Uterus (tissue), 3 donors: ENCODE measurements at regions not wholly inside any gene's neighbourhood (a gene's known extent, or its start where the extent isn't known, plus 50 kb on each side); places are given as distances from the start of the nearest gene placed in this dataset.

Experiments used
- DNase-seq, 2 donors: peaks; one replicate each; pipeline ENCODE4 v3.0.0-alpha.2; 2019 to 2020
- H3K27ac ChIP-seq, 2 donors: fragments of 200-600 bp; sonication (generic); 1 replicate in 1 of 2; 2 replicates in 1 of 2; pipeline ENCODE4 v1.5.1; 2016 to 2018
- H3K27me3 ChIP-seq, 2 donors: fragments of 200-600 bp; sonication (generic); one replicate each; pipeline ENCODE4 v1.5.1; 2018 to 2019; ENCODE audit warnings: control low read depth in 1 of 2
- H3K36me3 ChIP-seq, 2 donors: fragments of 200-600 bp; sonication (generic); one replicate each; pipeline ENCODE4 v1.5.1; 2019; ENCODE audit warnings: control low read depth in 1 of 2
- H3K4me1 ChIP-seq, 2 donors: fragments of 200-600 bp; sonication (generic); one replicate each; pipeline ENCODE4 v1.5.1; 2018 to 2019; ENCODE audit warnings: control low read depth in 1 of 2
- H3K4me3 ChIP-seq, 2 donors: fragments of 200-600 bp; sonication (generic); 1 replicate in 1 of 2; 2 replicates in 1 of 2; pipeline ENCODE4 v1.5.1; 2018 to 2019; ENCODE audit warnings: mild to moderate bottlenecking in 1 of 2
- H3K9me3 ChIP-seq, 2 donors: fragments of 200-600 bp; sonication (generic); one replicate each; pipeline ENCODE4 v1.5.1; 2019; ENCODE audit warnings: control low read depth in 1 of 2
- POLR2A ChIP-seq, 2 donors: fragments of 450-650 bp; IDR thresholded peaks; one replicate each; pipeline ENCODE4 v1.6.1; 2016; ENCODE audit warnings: antibody characterized with exemption in 2 of 2, mild to moderate bottlenecking in 1 of 2, moderate library complexity in 1 of 2
- intact Hi-C: fragments of 100-400 bp; cut with DNase I; formaldehyde crosslinking; loops from one replicate; pipeline ENCODE4 v1.15.1; 2023; ENCODE audit warnings: low total_unique reads
- TF ChIP-seq, protein P1 (sequence below), 4 experiments: fragments of 200-600 bp in 2 of 4; fragments of 450-650 bp in 2 of 4; sonication (generic) in 2 of 4; IDR thresholded peaks; one replicate each; pipeline ENCODE4 v1.5.1; 2016 to 2019; ENCODE audit warnings: antibody characterized with exemption in 4 of 4, mild to moderate bottlenecking in 2 of 4, moderate library complexity in 1 of 4
- donor health status: DM: yes; HTN: yes; CAD: no.

DNA sequence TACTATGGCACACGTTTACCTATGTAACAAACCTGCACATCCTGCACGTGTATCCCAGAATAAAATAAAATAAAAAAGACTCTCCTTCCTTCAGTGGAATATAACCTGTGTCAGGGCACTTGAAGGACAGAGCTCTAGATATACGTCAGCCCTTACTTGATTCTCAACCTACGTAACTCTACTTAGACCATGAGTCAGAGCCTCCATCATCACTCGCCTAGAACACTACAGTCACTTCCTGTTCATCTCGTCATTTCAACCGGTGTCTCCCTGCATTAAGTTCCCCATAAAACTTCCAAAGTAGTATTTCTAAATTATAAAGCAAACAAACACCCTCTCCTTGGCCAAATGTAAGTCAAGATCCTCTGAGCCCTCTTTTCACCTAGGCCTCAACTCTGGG, 243.5 kb upstream of the CCNG1 start:
- no peaks in the 10 kb centered on the region for H3K36me3 ChIP-seq
- DNase-seq, result no peak
- no peak overlapping the region for H3K4me3 ChIP-seq
- no peak for TF ChIP-seq POLR2A (IDR thresholded peaks at IDR 0.05)
- TF ChIP-seq, protein P1, sequence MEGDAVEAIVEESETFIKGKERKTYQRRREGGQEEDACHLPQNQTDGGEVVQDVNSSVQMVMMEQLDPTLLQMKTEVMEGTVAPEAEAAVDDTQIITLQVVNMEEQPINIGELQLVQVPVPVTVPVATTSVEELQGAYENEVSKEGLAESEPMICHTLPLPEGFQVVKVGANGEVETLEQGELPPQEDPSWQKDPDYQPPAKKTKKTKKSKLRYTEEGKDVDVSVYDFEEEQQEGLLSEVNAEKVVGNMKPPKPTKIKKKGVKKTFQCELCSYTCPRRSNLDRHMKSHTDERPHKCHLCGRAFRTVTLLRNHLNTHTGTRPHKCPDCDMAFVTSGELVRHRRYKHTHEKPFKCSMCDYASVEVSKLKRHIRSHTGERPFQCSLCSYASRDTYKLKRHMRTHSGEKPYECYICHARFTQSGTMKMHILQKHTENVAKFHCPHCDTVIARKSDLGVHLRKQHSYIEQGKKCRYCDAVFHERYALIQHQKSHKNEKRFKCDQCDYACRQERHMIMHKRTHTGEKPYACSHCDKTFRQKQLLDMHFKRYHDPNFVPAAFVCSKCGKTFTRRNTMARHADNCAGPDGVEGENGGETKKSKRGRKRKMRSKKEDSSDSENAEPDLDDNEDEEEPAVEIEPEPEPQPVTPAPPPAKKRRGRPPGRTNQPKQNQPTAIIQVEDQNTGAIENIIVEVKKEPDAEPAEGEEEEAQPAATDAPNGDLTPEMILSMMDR (IDR thresholded peaks at IDR 0.05), result no peak
- H3K9me3 ChIP-seq, result no peaks in the 10 kb centered on the region
- no peak overlapping the region for H3K27ac ChIP-seq
- no peaks in the 10 kb centered on the region for H3K27me3 ChIP-seq
- intact Hi-C loops, result no loop called here
- no peaks in the 10 kb centered on the region for H3K4me1 ChIP-seq

DNA sequence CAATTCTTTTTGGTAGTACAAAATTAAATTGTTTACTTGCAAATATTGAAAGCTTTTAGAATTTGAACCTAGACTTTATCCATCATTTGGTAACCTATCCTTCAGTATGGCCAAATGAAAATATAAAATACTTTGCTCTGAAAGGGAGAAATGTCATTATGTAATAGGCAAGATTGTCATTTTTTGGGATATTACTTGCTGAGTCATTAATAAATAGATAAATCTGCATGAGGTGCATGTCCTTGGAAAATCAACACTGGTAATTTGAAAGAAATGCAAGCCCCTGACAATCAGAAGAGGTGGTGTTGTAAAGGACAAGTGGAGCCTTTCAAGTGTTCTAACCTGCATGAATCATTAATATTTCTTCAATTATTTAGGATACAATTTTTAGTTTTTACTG, 231.8 kb upstream of the CCNG1 start:
- H3K4me1 ChIP-seq, result no peaks in the 10 kb centered on the region
- no peaks in the 10 kb centered on the region for H3K9me3 ChIP-seq
- no peaks in the 10 kb centered on the region for H3K36me3 ChIP-seq
- no peaks in the 10 kb centered on the region for H3K27me3 ChIP-seq
- no peak overlapping the region for H3K4me3 ChIP-seq
- DNase-seq, result no peak
- TF ChIP-seq, protein P1 (IDR thresholded peaks at IDR 0.05), result no peak
- no peak for TF ChIP-seq POLR2A (IDR thresholded peaks at IDR 0.05)
- intact Hi-C loops, result no loop called here
- H3K27ac ChIP-seq, result no peak overlapping the region

DNA sequence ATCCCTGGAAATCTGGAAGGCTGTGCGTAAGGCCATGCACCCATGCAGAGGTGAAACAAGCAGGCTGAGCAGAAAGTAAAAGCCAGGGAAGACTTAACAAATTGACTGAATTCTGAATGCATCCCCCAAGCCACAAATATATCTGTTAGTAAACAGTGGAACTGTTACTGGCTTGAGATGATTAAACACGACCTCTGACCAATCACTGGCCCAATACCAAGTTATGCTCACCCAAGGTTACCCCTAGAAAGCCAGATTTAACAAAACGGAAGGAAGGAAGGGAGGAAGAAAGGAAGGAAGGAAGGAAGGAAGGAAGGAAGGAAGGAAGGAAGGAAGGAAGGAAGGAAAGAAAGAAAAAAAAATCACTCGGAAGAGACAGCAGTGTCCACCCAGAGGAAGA, 215.8 kb upstream of the CCNG1 start:
- no peak for DNase-seq

DNA sequence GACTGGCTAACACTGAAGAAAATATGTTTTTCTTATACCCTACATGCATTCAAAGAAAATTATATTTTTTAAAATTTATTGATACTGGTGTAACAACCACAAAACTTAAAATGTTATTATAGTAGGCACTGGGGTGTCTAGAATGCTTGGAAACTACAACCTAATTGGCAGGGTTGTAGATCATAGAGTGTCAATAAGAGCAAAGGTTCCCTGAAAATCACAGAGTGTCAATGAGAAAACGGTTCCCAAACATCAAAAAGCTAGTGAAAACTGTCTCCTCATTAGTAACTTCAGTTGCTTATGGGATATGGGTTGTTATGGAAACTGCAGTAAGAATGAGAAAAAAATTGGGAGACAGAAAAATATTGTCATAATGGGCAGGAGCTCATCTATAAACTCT, 214.4 kb upstream of the CCNG1 start:
- no peak for DNase-seq
- Histone ChIP-seq H3K4me3 (no peak overlapping the region), H3K27me3 (no peaks in the 10 kb centered on the region), H3K9me3 (no peaks in the 10 kb centered on the region), H3K36me3 (no peaks in the 10 kb centered on the region), H3K27ac (no peak overlapping the region), H3K4me1 (no peaks in the 10 kb centered on the region)
- TF ChIP-seq POLR2A (IDR thresholded peaks at IDR 0.05), result no peak
- TF ChIP-seq, protein P1 (IDR thresholded peaks at IDR 0.05), result no peak
- intact Hi-C loops, result no loop called here

More for the DNA sequence above, 215.8 kb upstream of the CCNG1 start:
- no peaks in the 10 kb centered on the region for H3K27me3 ChIP-seq
- H3K4me3 ChIP-seq, result no peak overlapping the region
- H3K36me3 ChIP-seq, result no peaks in the 10 kb centered on the region
- H3K4me1 ChIP-seq, result no peaks in the 10 kb centered on the region
- H3K9me3 ChIP-seq, result no peaks in the 10 kb centered on the region
- intact Hi-C loops, result no loop called here
- TF ChIP-seq, protein P1 (IDR thresholded peaks at IDR 0.05), result no peak
- TF ChIP-seq POLR2A (IDR thresholded peaks at IDR 0.05), result no peak
- no peak overlapping the region for H3K27ac ChIP-seq

DNA sequence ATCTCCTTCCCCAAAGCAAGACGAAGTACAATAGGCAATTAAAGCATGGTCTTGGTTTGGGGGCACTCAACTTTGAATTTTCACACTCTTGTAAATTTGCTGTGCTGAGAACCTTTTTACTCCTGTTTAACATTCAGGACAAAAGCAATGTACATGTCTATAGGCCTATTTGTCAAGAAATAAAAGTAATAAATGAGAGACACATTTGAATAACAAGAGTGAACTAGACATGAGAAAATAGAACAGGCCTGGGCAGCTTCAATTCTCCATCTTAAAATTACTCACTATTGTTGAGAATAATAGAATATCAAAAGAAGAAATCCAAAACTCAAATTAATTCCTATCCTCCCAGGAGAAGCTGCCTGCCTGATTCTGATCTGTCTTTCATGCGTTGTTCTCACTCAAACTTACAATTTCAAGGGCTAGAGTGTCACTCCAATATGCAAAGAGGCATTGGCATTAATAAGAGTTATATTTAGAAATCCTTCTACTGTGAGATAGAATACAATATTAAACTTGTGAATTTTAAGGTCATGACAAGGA, 192.9 kb upstream of the CCNG1 start:
- H3K27ac ChIP-seq, result no peak overlapping the region
- intact Hi-C loops, result no loop called here
- no peaks in the 10 kb centered on the region for H3K36me3 ChIP-seq
- no peak overlapping the region for H3K4me3 ChIP-seq
- H3K4me1 ChIP-seq, result no peaks in the 10 kb centered on the region
- H3K27me3 ChIP-seq, result no peaks in the 10 kb centered on the region
- TF ChIP-seq POLR2A (IDR thresholded peaks at IDR 0.05), result no peak
- TF ChIP-seq, protein P1 (IDR thresholded peaks at IDR 0.05), result no peak
- H3K9me3 ChIP-seq, result no peaks in the 10 kb centered on the region
- DNase-seq, result no peak
